GM23248 (cell line): ENCODE measurements at regions not wholly inside any gene's neighbourhood (a gene's known extent, or its start where the extent isn't known, plus 50 kb on each side); places are given as distances from the start of the nearest gene placed in this dataset.

Experiments
- DNase-seq: peaks from one replicate; pipeline ENCODE4 v3.0.0-alpha.2; 2015
- H2AFZ ChIP-seq: fragments of 200-600 bp; sonication (generic); 2 replicates; pipeline ENCODE4 v1.6.1; 2016; ENCODE audit warnings: antibody characterized with exemption
- H3F3A ChIP-seq: fragments of 200-600 bp; sonication (generic); 2 replicates; pipeline ENCODE4 v1.6.1; 2016; ENCODE audit warnings: mild to moderate bottlenecking, antibody characterized with exemption, mixed run types; ENCODE audit not compliant: insufficient read depth
- H3K27ac ChIP-seq: fragments of 200-600 bp; sonication (generic); 2 replicates; pipeline ENCODE4 v1.5.1; 2016; ENCODE audit warnings: mild to moderate bottlenecking
- H3K27me3 ChIP-seq: fragments of 200-600 bp; sonication (generic); replicated peaks from 2 replicates; pipeline ENCODE4 v1.6.1; 2016; ENCODE audit warnings: mild to moderate bottlenecking; ENCODE audit not compliant: insufficient read depth
- H3K36me3 ChIP-seq: fragments of 200-600 bp; sonication (generic); 2 replicates; pipeline ENCODE4 v1.6.1; 2016; ENCODE audit warnings: low read depth, mild to moderate bottlenecking
- H3K4me1 ChIP-seq: fragments of 200-600 bp; sonication (generic); 2 replicates; pipeline ENCODE4 v1.6.1; 2016; ENCODE audit warnings: mild to moderate bottlenecking; ENCODE audit not compliant: insufficient read depth
- H3K4me2 ChIP-seq: fragments of 200-600 bp; sonication (generic); one replicate; pipeline ENCODE4 v1.6.1; 2016; ENCODE audit warnings: mild to moderate bottlenecking; ENCODE audit not compliant: unreplicated experiment
- H3K4me3 ChIP-seq: fragments of 200-600 bp; sonication (generic); 2 replicates; pipeline ENCODE4 v1.5.1; 2016; ENCODE audit warnings: mild to moderate bottlenecking
- H3K79me2 ChIP-seq: fragments of 200-600 bp; sonication (generic); 2 replicates; pipeline ENCODE4 v1.6.1; 2016; ENCODE audit warnings: mild to moderate bottlenecking; ENCODE audit not compliant: insufficient read depth
- H3K9ac ChIP-seq: fragments of 200-600 bp; sonication (generic); 2 replicates; pipeline ENCODE4 v1.6.1; 2016; ENCODE audit warnings: mild to moderate bottlenecking
- H3K9me2 ChIP-seq: fragments of 200-600 bp; sonication (generic); 2 replicates; pipeline ENCODE4 v1.6.1; 2016; ENCODE audit warnings: mixed run types, mild to moderate bottlenecking, moderate library complexity; ENCODE audit not compliant: insufficient read depth
- H3K9me3 ChIP-seq: fragments of 200-600 bp; sonication (generic); one replicate; pipeline ENCODE4 v1.6.1; 2017; ENCODE audit warnings: low read depth
- H4K20me1 ChIP-seq: fragments of 200-600 bp; sonication (generic); 2 replicates; pipeline ENCODE4 v1.6.0; 2016; ENCODE audit not compliant: insufficient read depth
- EZH2 ChIP-seq: fragments of 200-600 bp; sonication (generic); IDR thresholded peaks from 2 replicates; pipeline ENCODE4 v1.6.1; 2018; ENCODE audit warnings: antibody characterized with exemption, mild to moderate bottlenecking; ENCODE audit not compliant: insufficient read depth, poor library complexity, severe bottlenecking
- EZH2phosphoT487 ChIP-seq: fragments of 200-600 bp; sonication (generic); IDR thresholded peaks from 2 replicates; pipeline ENCODE4 v1.6.1; 2018; ENCODE audit warnings: antibody characterized with exemption, moderate library complexity, mild to moderate bottlenecking, low read depth; ENCODE audit not compliant: insufficient read depth
- WGBS, 2 experiments: methylation state at CpG; one replicate each; pipeline ENCODE4 v1.1.6; 2015 to 2017; ENCODE audit warnings: low lambda C conversion rate in 2 of 2, low coverage in 1 of 2; ENCODE audit errors: missing lambda C conversion rate in 2 of 2; 5-methylcytosine and 5-hydroxymethylcytosine counted together
- in situ Hi-C: fragments of 300-500 bp; cut with MboI; formaldehyde crosslinking; loops from 2 replicates; pipeline ENCODE4 v1.15.0; 2020

DNA sequence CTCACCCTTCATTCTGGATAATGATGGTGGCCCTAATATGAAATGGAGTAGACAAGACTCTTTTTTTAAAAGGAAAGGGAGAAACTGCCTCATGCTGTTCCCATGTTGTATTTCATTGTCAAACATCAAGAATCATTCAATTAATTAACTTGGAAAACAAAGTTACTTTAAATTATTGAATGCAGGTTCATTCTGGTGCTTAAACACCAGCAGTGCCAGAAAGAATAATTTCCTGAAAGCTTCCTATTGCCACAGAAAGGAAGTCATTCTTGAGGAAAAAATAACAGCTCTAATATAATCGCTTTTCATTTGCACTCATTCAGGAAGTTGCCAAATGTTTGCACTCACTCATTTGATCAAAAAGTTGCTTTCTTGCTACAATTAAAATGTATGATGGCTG lies 497.1 kb upstream of the CDH11 start:
- no peak for TF ChIP-seq EZH2phosphoT487
- TF ChIP-seq EZH2 = no peak
- Histone ChIP-seq H3K4me2 (no peak overlapping the region), H3K79me2 (no peaks in the 10 kb centered on the region), H3K9me2 (no peaks in the 10 kb centered on the region), H3K27me3 (no peaks in the 10 kb centered on the region), H3K4me1 (no peaks in the 10 kb centered on the region), H3F3A (no peaks in the 10 kb centered on the region), H3K4me3 (no peak overlapping the region), H2AFZ (no peak overlapping the region), H4K20me1 (no peaks in the 10 kb centered on the region), H3K9me3 (no peaks in the 10 kb centered on the region), H3K9ac (no peak overlapping the region), H3K27ac (no peak overlapping the region), H3K36me3 (no peaks in the 10 kb centered on the region)
- WGBS, 2 experiments = 52 to 68% methylated on average over 1 of the region's 1 CpG
- no peak for DNase-seq
- in situ Hi-C loops = no loop called here

DNA sequence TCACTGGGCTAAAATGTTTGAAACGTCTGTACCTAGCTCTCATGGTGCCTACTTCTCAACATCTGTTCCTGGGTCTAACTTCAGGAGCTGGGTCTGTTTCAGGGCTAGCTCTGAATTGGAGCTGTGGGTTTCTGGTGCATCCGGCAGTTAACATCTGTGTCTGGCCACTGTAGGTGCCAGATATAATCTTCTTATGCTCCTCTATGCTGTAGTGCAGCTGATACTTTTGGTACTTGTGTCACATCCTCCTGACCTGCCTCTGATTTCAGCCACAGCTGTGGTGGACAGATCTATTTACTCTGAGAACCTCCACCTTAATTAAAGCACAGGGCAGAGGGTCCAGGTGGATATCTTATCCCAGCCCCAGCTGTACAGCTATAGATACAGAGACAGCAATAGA lies 496.5 kb upstream of the CDH11 start:
- no peaks in the 10 kb centered on the region for H4K20me1 ChIP-seq
- WGBS, 2 experiments = 65 to 78% methylated on average over 2 of the region's 2 CpGs
- no peaks in the 10 kb centered on the region for H3K27me3 ChIP-seq
- no peaks in the 10 kb centered on the region for H3K36me3 ChIP-seq
- H3K9ac ChIP-seq = no peak overlapping the region
- TF ChIP-seq EZH2phosphoT487 (no peak), EZH2 (no peak)
- H3K27ac ChIP-seq = no peak overlapping the region
- in situ Hi-C loops = no loop called here
- H3K79me2 ChIP-seq = no peaks in the 10 kb centered on the region
- no peak overlapping the region for H3K4me2 ChIP-seq
- no peak overlapping the region for H3K4me3 ChIP-seq
- no peaks in the 10 kb centered on the region for H3K9me2 ChIP-seq
- no peaks in the 10 kb centered on the region for H3K4me1 ChIP-seq
- H2AFZ ChIP-seq = no peak overlapping the region
- no peak for DNase-seq
- no peaks in the 10 kb centered on the region for H3F3A ChIP-seq
- H3K9me3 ChIP-seq = no peaks in the 10 kb centered on the region

DNA sequence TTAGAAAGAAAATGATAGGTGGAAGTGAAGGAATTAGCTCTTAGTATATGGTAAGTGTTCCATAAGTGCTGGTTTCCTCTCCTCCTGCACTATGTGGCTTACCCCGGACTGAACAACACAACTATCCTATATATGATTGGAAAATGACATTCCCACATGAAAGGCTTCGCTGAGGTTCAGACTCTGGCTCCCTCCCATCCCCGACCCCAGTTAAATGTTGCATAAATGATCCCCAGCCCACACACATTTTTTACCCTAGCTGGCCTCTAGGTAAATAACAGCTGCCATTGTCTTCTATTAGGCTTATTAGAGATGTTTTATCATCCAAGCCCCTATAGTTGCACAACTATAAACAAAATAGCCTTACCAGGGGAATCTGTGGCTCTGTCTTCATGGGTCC lies 495.6 kb upstream of the CDH11 start:
- no peak for TF ChIP-seq EZH2phosphoT487
- TF ChIP-seq EZH2 = no peak
- no peaks in the 10 kb centered on the region for H3F3A ChIP-seq
- no peak overlapping the region for H3K27ac ChIP-seq
- 32 to 45% methylated on average over 3 of the region's 3 CpGs for WGBS, 2 experiments
- in situ Hi-C loops = no loop called here
- H2AFZ ChIP-seq = no peak overlapping the region
- no peak overlapping the region for H3K4me2 ChIP-seq
- no peaks in the 10 kb centered on the region for H3K9me2 ChIP-seq
- no peaks in the 10 kb centered on the region for H3K9me3 ChIP-seq
- no peaks in the 10 kb centered on the region for H3K27me3 ChIP-seq
- H3K79me2 ChIP-seq = no peaks in the 10 kb centered on the region
- H3K36me3 ChIP-seq = no peaks in the 10 kb centered on the region
- H3K4me3 ChIP-seq = no peak overlapping the region
- no peak overlapping the region for H3K9ac ChIP-seq
- no peaks in the 10 kb centered on the region for H3K4me1 ChIP-seq
- H4K20me1 ChIP-seq = no peaks in the 10 kb centered on the region
- no peak for DNase-seq

DNA sequence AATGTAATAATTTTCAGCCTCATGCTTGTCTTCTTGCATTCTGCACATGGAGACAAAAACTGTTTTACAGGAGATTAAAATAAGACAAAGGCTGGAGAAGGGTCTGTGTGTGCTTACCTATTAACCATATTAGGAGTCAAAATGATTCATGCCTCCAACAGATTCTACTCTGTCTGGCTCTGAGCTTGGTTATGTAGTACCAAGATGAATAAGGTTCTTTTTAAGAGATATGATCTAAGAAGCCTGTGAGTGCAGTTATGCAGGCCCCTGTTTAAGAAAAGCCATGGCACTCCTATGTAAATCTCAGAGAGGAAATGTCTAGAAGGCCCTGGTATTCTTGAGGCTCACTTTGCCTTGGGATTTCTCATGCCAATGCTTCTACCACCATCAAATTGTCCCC lies 486.6 kb upstream of the CDH11 start:
- Histone ChIP-seq H3K9me3 (no peaks in the 10 kb centered on the region), H3K4me3 (no peak overlapping the region), H3F3A (no peaks in the 10 kb centered on the region), H3K9me2 (0 out of 2 replicates have a peak, but pooled peaks cover 7% of the 10 kb centered on the region), H3K4me1 (no peaks in the 10 kb centered on the region), H4K20me1 (no peaks in the 10 kb centered on the region), H3K9ac (no peak overlapping the region), H3K36me3 (no peaks in the 10 kb centered on the region), H3K27me3 (no peaks in the 10 kb centered on the region), H3K4me2 (no peak overlapping the region), H3K27ac (no peak overlapping the region), H3K79me2 (no peaks in the 10 kb centered on the region), H2AFZ (no peak overlapping the region)
- no peak for DNase-seq
- no peak for TF ChIP-seq EZH2phosphoT487
- TF ChIP-seq EZH2 = no peak
- in situ Hi-C loops = no loop called here

DNA sequence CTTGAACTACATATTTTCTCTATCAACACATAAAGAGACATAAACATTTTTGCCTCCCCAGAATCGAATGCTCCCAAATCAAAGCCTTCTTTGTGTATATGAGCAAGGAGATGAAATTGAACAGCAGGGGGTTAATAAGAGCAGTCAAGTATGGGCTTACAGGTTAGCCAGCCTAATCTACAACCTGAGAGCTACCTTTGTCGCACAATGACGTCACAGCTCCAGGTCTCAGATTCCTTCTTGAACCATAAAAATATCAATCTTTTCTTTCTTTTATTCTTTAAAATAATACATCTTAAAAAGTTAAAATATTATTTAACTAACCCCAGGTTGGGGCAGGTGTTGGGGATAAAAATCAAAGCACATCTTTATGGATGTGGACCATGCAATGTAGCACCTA lies 482.9 kb upstream of the CDH11 start:
- no peak overlapping the region for H2AFZ ChIP-seq
- H3K4me3 ChIP-seq = no peak overlapping the region
- H3K9me2 ChIP-seq = 0 out of 2 replicates have a peak, but pooled peaks cover 7% of the 10 kb centered on the region
- no peak for TF ChIP-seq EZH2phosphoT487
- TF ChIP-seq EZH2 = no peak
- H3K27me3 ChIP-seq = no peaks in the 10 kb centered on the region
- 83 to 89% methylated on average over 3 of the region's 3 CpGs for WGBS, 2 experiments
- in situ Hi-C loops = no loop called here
- H3K4me2 ChIP-seq = no peak overlapping the region
- no peaks in the 10 kb centered on the region for H3K79me2 ChIP-seq
- no peak overlapping the region for H3K9ac ChIP-seq
- no peaks in the 10 kb centered on the region for H3F3A ChIP-seq
- H3K4me1 ChIP-seq = no peaks in the 10 kb centered on the region
- H3K9me3 ChIP-seq = no peaks in the 10 kb centered on the region
- no peak overlapping the region for H3K27ac ChIP-seq
- DNase-seq = no peak
- no peaks in the 10 kb centered on the region for H3K36me3 ChIP-seq
- no peaks in the 10 kb centered on the region for H4K20me1 ChIP-seq
